A549 (cell line): ENCODE measurements at regions not wholly inside any gene's neighbourhood (a gene's known extent, or its start where the extent isn't known, plus 50 kb on each side); places are given as distances from the start of the nearest gene placed in this dataset.
"Not testable (repeated sequence)": the region's sequence is repeated elsewhere in the genome, so short reads cannot be mapped to it uniquely, and the experiment has no call there.

Source experiments
- ATAC-seq, 2 experiments: fragments of 200-7000 bp in 1 of 2; fragments of >200 bp in 1 of 2; cut with Nextera tagmentation in 1 of 2; cut with Tn5 transposase in 1 of 2; 3 replicates each; pipeline versions ENCODE4 v1.8.0 to v1.9.1; 2018 to 2020; ENCODE audit warnings: mild to moderate bottlenecking in 1 of 2, moderate library complexity in 1 of 2
- CTCF ChIA-PET: fragments of 300-600 bp; sonication (Branson Sonifier 250); formaldehyde crosslinking; extraction: SDS; loops from one replicate; lab custom pipeline; 2021; ENCODE audit warnings: antibody characterized with exemption, inconsistent platforms; lab: Yijun Ruan, JAX
- POLR2A ChIA-PET: fragments of 350-600 bp; formaldehyde crosslinking; extraction: SDS; loops from one replicate; lab custom pipeline; 2021; ENCODE audit warnings: antibody characterized with exemption, inconsistent platforms; lab: Yijun Ruan, JAX
- DNase-seq, 2 experiments: peaks; one replicate each; pipeline versions ENCODE4 v3.0.0 to v3.0.0-alpha.2; 2011 to 2016; ENCODE audit warnings: low read depth in 1 of 2, low spot score in 1 of 2
- FAIRE-seq: peaks from 2 replicates; lab custom pipeline; 2011; peaks lifted over from hg19 to GRCh38; lab: Jason Lieb, UNC
- H3K27ac ChIP-seq, 2 experiments: fragments of >200 bp; sonication (Bioruptor Twin); formaldehyde crosslinking; 3 replicates each; pipeline ENCODE4 v1.5.1; 2016 to 2017
- H3K4me1 ChIP-seq: fragments of >200 bp; sonication (Bioruptor Twin); formaldehyde crosslinking; 3 replicates; pipeline ENCODE4 v1.6.1; 2016
- H3K4me2 ChIP-seq: fragments of >200 bp; sonication (Bioruptor Twin); formaldehyde crosslinking; 3 replicates; pipeline ENCODE4 v1.6.1; 2016
- H3K4me3 ChIP-seq: fragments of >200 bp; sonication (Bioruptor Twin); formaldehyde crosslinking; 3 replicates; pipeline ENCODE4 v1.5.1; 2016
- H3K9me3 ChIP-seq: fragments of >200 bp; sonication (Bioruptor Twin); formaldehyde crosslinking; 3 replicates; pipeline ENCODE4 v1.6.1; 2016
- CBX2 ChIP-seq: fragments of 200-600 bp; sonication (generic); IDR thresholded peaks from 2 replicates; pipeline ENCODE4 v1.6.1; 2016; ENCODE audit warnings: low read depth, mild to moderate bottlenecking, borderline replicate concordance
- CBX8 ChIP-seq: fragments of 200-600 bp; sonication (generic); IDR thresholded peaks from 2 replicates; pipeline ENCODE4 v1.6.1; 2016
- CEBPB ChIP-seq, 2 experiments: fragments of >200 bp in 1 of 2; sonication (Bioruptor Twin) in 1 of 2; formaldehyde crosslinking in 1 of 2; IDR thresholded peaks; 2 replicates each; pipeline ENCODE4 v1.6.1; 2012 to 2016
- CHD2 ChIP-seq: fragments of 150-350 bp; IDR thresholded peaks from 2 replicates; pipeline ENCODE4 v1.6.1; 2014; ENCODE audit warnings: low read length; ENCODE audit not compliant: partially characterized antibody
- CTCF ChIP-seq: fragments of >200 bp; sonication (Bioruptor Twin); formaldehyde crosslinking; IDR thresholded peaks from 3 replicates; pipeline ENCODE4 v1.5.1; 2016
- EHF ChIP-seq: fragments of 250-450 bp; sonication (Bioruptor Pico); IDR thresholded peaks from 2 replicates; pipeline ENCODE4 v1.5.0; 2020; ENCODE audit warnings: mild to moderate bottlenecking
- FOSL2 ChIP-seq, 2 experiments: fragments of 450-650 bp in 1 of 2; fragments of >200 bp in 1 of 2; sonication (Bioruptor Twin) in 1 of 2; formaldehyde crosslinking; IDR thresholded peaks; 2 replicates each; pipeline versions ENCODE4 v1.5.0 to v1.6.1; 2016 to 2020; ENCODE audit warnings: mild to moderate bottlenecking in 1 of 2, moderate library complexity in 1 of 2
- HMGXB4 ChIP-seq: fragments of 250-450 bp; sonication (Bioruptor Pico); IDR thresholded peaks from 2 replicates; pipeline ENCODE4 v1.5.0; 2021; ENCODE audit warnings: mild to moderate bottlenecking, moderate library complexity, borderline replicate concordance
- HOXA7 ChIP-seq: fragments of 250-450 bp; sonication (Bioruptor Pico); IDR thresholded peaks from 2 replicates; pipeline ENCODE4 v1.5.0; 2020; ENCODE audit warnings: mild to moderate bottlenecking, moderate library complexity
- HOXB5 ChIP-seq: fragments of 250-450 bp; sonication (Bioruptor Pico); IDR thresholded peaks from 2 replicates; pipeline ENCODE4 v1.5.0; 2020; ENCODE audit warnings: mild to moderate bottlenecking, moderate library complexity
- JUNB ChIP-seq: fragments of >200 bp; sonication (Bioruptor Twin); formaldehyde crosslinking; IDR thresholded peaks from 2 replicates; pipeline ENCODE4 v1.6.1; 2016
- KDM5A ChIP-seq: fragments of 200-600 bp; sonication (generic); IDR thresholded peaks from 2 replicates; pipeline ENCODE4 v1.6.1; 2016; ENCODE audit warnings: antibody characterized with exemption, mild to moderate bottlenecking
- NFE2L2 ChIP-seq: fragments of 150-350 bp; conservative IDR thresholded peaks from 2 replicates; pipeline ENCODE4 v1.6.1; 2014; ENCODE audit warnings: low read length
- NR3C1 ChIP-seq: fragments of >200 bp; sonication (Bioruptor Twin); formaldehyde crosslinking; IDR thresholded peaks from 3 replicates; pipeline ENCODE4 v1.6.1; 2017
- PBX3 ChIP-seq: IDR thresholded peaks from 2 replicates; pipeline ENCODE4 v1.6.1; 2012
- PHF8 ChIP-seq: fragments of 200-600 bp; sonication (generic); IDR thresholded peaks from 2 replicates; pipeline ENCODE4 v1.6.1; 2016; ENCODE audit warnings: low read depth, mild to moderate bottlenecking, antibody characterized with exemption, moderate library complexity, borderline replicate concordance
- POLR2A ChIP-seq: IDR thresholded peaks from 2 replicates; pipeline ENCODE4 v1.6.1; 2012; ENCODE audit warnings: mild to moderate bottlenecking, low read length
- RAD21 ChIP-seq, 2 experiments: fragments of >200 bp in 1 of 2; sonication (Bioruptor Twin) in 1 of 2; formaldehyde crosslinking in 1 of 2; IDR thresholded peaks in 1 of 2; conservative IDR thresholded peaks in 1 of 2; 2 replicates in 1 of 2; 3 replicates in 1 of 2; pipeline ENCODE4 v1.6.1; 2012 to 2018; ENCODE audit warnings: inconsistent platforms in 1 of 2
- SREBF2 ChIP-seq: fragments of 450-650 bp; IDR thresholded peaks from 2 replicates; pipeline ENCODE4 v1.6.1; 2014; ENCODE audit warnings: mild to moderate bottlenecking, moderate library complexity
- TP53 ChIP-seq: fragments of 250-450 bp; sonication (Bioruptor Pico); IDR thresholded peaks from 2 replicates; pipeline ENCODE4 v1.5.0; 2021; ENCODE audit warnings: mild to moderate bottlenecking, moderate library complexity
- ZFP36 ChIP-seq: fragments of 450-650 bp; IDR thresholded peaks from 2 replicates; pipeline ENCODE4 v1.6.1; 2014; ENCODE audit warnings: borderline replicate concordance; ENCODE audit not compliant: partially characterized antibody
- WGBS: methylation state at CpG from one replicate; pipeline ENCODE4 v1.1.6; 2017; ENCODE audit errors: missing lambda C conversion rate; 5-methylcytosine and 5-hydroxymethylcytosine counted together

GRCh38 chr6:53424300-53424699 lies 75.5 kb upstream of the ELOVL5 start (continued):
- no peak for TF ChIP-seq HMGXB4 (CRISPR knock-in tag)

- FAIRE-seq, H3K4me3 ChIP-seq, POLR2A ChIA-PET, H3K27ac ChIP-seq, H3K9me3 ChIP-seq, H3K4me2 ChIP-seq, H3K4me1 ChIP-seq, ATAC-seq, DNase-seq: not testable (repeated sequence)
- CTCF ChIA-PET: interaction anchor here (1.0 to 1.3 kb wide), 3 partner anchors 14 to 72 kb away, joined by 3 read pairs; no protein-coding TSS in a partner anchor
Observed at GRCh38 chr6:53423560-53423959, 74.8 kb upstream of the ELOVL5 start.

- H3K9me3 ChIP-seq: no peaks in the 10 kb centered on the region
- POLR2A ChIA-PET: no interaction called here
- CTCF ChIA-PET: interaction anchor here (1.4 to 1.5 kb wide), 2 partner anchors 18 to 248 kb away, joined by 5 to 6 read pairs; no protein-coding TSS in a partner anchor
- 87% methylated on average over 1 of the region's 1 CpG for WGBS
- H3K4me3 ChIP-seq: no peak overlapping the region
- no peak for ATAC-seq
- TF ChIP-seq FOSL2 (IDR thresholded peaks at IDR 0.05) (no peak), FOSL2 (CRISPR knock-in tag; IDR thresholded peaks at IDR 0.05) (no peak), POLR2A (no peak), CBX8 (no peak), HOXB5 (CRISPR knock-in tag) (no peak), RAD21 (conservative IDR thresholded peaks at IDR 0.05 in 1 of 2, IDR thresholded peaks at IDR 0.05 in 1 of 2) (no peak), NFE2L2 (no peak), EHF (CRISPR knock-in tag) (no peak), PHF8 (no peak), JUNB (no peak), CTCF (no peak), ZFP36 (no peak), TP53 (CRISPR knock-in tag) (no peak), CBX2 (no peak), KDM5A (no peak), CHD2 (no peak), NR3C1 (no peak), SREBF2 (no peak), PBX3 (no peak), HOXA7 (CRISPR knock-in tag) (no peak), CEBPB (IDR thresholded peaks at IDR 0.05) (no peak)
- no peaks in the 10 kb centered on the region for H3K4me1 ChIP-seq
- H3K4me2 ChIP-seq: no peak overlapping the region
- FAIRE-seq: no peak
- H3K27ac ChIP-seq: no peak overlapping the region
- DNase-seq: no peak
Observed at GRCh38 chr6:53419026-53419425, 70.3 kb upstream of the ELOVL5 start.
